WERI-Rb-1 (cell line): ENCODE measurements at regions not wholly inside any gene's neighbourhood (a gene's known extent, or its start where the extent isn't known, plus 50 kb on each side); places are given as distances from the start of the nearest gene placed in this dataset.

Experiments used
- DNase-seq: peaks from one replicate; pipeline ENCODE4 v3.0.0-alpha.2; 2020
- H3K27ac ChIP-seq: fragments of 250-450 bp; sonication (Bioruptor Pico); 2 replicates; pipeline ENCODE4 v1.5.1; 2020; ENCODE audit warnings: mild to moderate bottlenecking, moderate library complexity
- H3K27me3 ChIP-seq: fragments of 250-450 bp; sonication (Bioruptor Pico); 2 replicates; pipeline ENCODE4 v1.5.1; 2021; ENCODE audit warnings: mild to moderate bottlenecking, low read depth, moderate library complexity; ENCODE audit not compliant: insufficient read depth, severe bottlenecking
- H3K36me3 ChIP-seq: fragments of 250-450 bp; sonication (Bioruptor Pico); 2 replicates; pipeline ENCODE4 v1.5.1; 2020; ENCODE audit warnings: mild to moderate bottlenecking, moderate library complexity
- H3K4me3 ChIP-seq: 2 replicates; pipeline ENCODE4 v1.5.1; 2011; ENCODE audit warnings: low read depth, mild to moderate bottlenecking, control low read depth, low read length
- H3K9me3 ChIP-seq: fragments of 250-450 bp; sonication (Bioruptor Pico); 2 replicates; pipeline ENCODE4 v1.5.1; 2021; ENCODE audit warnings: mild to moderate bottlenecking, moderate library complexity; ENCODE audit not compliant: severe bottlenecking
- CTCF ChIP-seq: IDR thresholded peaks from 2 replicates; pipeline ENCODE4 v1.5.1; 2011; ENCODE audit warnings: low read depth, mild to moderate bottlenecking, control low read depth, inconsistent platforms, low read length

DNA sequence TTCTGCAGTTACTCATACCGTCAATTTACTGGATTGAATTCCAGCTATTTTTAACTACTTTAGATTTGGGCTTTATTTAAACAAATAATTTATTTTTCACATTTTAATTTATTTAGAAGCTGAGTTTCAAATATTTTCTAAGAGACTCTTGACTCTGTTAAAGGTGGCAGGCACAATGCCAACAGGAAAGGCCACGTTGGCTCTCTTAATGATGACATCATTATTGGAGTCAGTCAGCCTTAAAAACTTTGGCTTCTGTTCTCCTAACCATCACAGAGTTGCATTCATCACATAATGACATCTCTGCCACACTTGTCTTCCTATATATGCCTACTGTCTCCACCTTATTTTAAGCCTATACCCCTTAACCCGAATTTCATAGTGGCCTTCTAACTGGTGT is 172.3 kb upstream of the PLPPR1 start:
- H3K4me3 ChIP-seq = no peak overlapping the region
- no peaks in the 10 kb centered on the region for H3K27me3 ChIP-seq
- no peak for DNase-seq
- TF ChIP-seq CTCF = no peak
- H3K27ac ChIP-seq = no peak overlapping the region
- H3K36me3 ChIP-seq = no peaks in the 10 kb centered on the region
- H3K9me3 ChIP-seq = no peaks in the 10 kb centered on the region

DNA sequence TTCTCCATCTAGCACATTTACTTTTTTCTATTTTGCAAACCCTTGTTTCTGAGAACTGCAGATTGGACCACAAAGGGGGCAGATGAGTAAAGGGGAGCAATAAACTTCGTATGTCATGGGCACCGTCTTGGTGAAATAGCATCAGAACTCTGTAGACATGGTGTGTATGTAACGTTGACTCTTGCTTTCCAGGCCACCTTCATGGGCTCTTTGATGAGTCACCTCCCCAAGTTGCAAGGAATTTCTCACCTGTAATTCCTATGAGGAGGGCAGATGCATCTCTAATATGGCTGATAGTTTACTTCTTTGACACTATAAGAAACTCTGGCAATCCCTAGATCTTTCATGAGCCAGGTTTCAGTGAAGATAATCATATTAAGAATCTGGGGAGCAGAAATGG is 163.4 kb upstream of the PLPPR1 start:
- no peak for TF ChIP-seq CTCF
- H3K27me3 ChIP-seq = no peaks in the 10 kb centered on the region
- no peak overlapping the region for H3K4me3 ChIP-seq
- H3K9me3 ChIP-seq = no peaks in the 10 kb centered on the region
- DNase-seq = no peak
- no peaks in the 10 kb centered on the region for H3K36me3 ChIP-seq
- no peak overlapping the region for H3K27ac ChIP-seq

DNA sequence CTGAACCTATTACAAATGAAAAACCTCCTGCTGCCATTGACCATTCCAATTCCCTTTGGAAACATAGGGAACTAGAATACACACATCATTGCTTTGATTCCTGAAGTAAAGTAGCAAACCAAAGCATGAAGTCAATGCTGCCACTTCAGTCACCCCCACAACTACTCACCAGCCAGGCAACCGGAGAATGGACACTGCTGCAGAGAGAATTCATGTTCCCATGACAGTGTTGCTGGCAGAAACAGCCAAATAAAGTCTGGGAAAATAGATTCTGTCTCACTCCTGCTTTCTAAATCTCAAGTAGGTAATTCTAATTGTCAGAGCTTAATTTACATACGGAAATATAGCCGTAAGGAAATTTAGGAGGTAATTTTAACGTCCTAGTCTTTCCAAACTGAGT is 162.9 kb upstream of the PLPPR1 start:
- Histone ChIP-seq H3K27ac (no peak overlapping the region), H3K9me3 (no peaks in the 10 kb centered on the region), H3K27me3 (no peaks in the 10 kb centered on the region), H3K36me3 (no peaks in the 10 kb centered on the region), H3K4me3 (no peak overlapping the region)
- no peak for DNase-seq
- TF ChIP-seq CTCF = no peak

DNA sequence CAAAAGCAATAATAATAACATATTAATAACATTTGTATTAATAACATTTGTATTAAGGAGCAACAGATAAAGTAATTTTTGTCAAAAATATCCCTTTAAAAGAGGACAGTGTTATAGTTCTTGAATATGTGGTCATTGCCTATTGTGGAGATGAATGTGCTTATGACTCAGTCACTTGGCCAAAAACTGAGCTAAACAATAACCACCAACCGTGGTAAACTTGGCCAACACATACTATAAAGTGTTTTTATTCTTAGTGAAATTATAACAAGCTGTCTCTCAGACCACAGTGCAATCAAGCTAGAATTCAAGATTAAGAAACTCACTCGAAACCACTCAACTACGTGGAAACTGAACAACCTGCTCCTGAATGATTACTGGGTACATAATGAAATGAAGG is 159.2 kb upstream of the PLPPR1 start:
- Histone ChIP-seq H3K27ac (no peak overlapping the region), H3K27me3 (no peaks in the 10 kb centered on the region), H3K9me3 (no peaks in the 10 kb centered on the region), H3K4me3 (no peak overlapping the region), H3K36me3 (no peaks in the 10 kb centered on the region)
- DNase-seq = no peak
- TF ChIP-seq CTCF = no peak

GRCh38 chr9:100879884-100880283 is 148.6 kb upstream of the PLPPR1 start:
- Histone ChIP-seq H3K4me3 (no peak overlapping the region), H3K27me3 (no peaks in the 10 kb centered on the region), H3K36me3 (no peaks in the 10 kb centered on the region), H3K9me3 (no peaks in the 10 kb centered on the region), H3K27ac (no peak overlapping the region)
- no peak for DNase-seq
- TF ChIP-seq CTCF = no peak

DNA sequence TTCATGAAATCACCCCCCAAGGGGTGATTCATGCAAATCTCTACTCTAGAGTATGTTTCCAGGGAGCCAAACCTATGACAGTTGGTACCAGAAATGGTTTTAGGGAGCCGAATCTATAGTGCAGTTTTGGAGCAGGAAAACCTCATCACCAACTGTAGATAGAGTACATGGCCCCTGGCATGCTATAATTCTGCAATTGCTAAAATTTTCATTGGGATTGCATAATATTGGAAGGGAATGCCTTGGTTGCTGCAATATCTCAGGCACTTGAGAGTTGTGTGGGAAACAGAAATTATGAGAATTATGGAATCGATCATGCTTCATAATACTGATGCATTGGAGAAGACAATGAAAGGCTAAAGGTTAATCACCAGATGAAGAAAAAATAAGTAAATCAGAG is 148.2 kb upstream of the PLPPR1 start:
- H3K9me3 ChIP-seq = no peaks in the 10 kb centered on the region
- no peak overlapping the region for H3K27ac ChIP-seq
- no peaks in the 10 kb centered on the region for H3K36me3 ChIP-seq
- no peak for TF ChIP-seq CTCF
- DNase-seq = no peak
- no peak overlapping the region for H3K4me3 ChIP-seq
- H3K27me3 ChIP-seq = no peaks in the 10 kb centered on the region
